ENCODE measurements at regions not wholly inside any gene's neighbourhood (a gene's known extent, or its start where the extent isn't known, plus 50 kb on each side); places are given as distances from the start of the nearest gene placed in this dataset.

- DNase-seq (no peak), ATAC-seq (peak in 1 of 8 donors; percentile 42)
- H3K27me3 ChIP-seq = no peaks in the 10 kb centered on the region
- peaks cover 0 to 11% (median 0%) of the 10 kb centered on the region in 9 donors for H3K4me1 ChIP-seq
- no peak for TF ChIP-seq CTCF (IDR thresholded peaks at IDR 0.05)
- 48 to 53% methylated on average over 2 of the region's 2 CpGs for WGBS, 2 donors
- no peak overlapping the region for H3K4me3 ChIP-seq
- no peak overlapping the region for H3K27ac ChIP-seq
- intact Hi-C loops (cut with DNase I) = no loop called here
- H3K36me3 ChIP-seq = no peaks in the 10 kb centered on the region
- peaks cover 0 to 33% (median 18%) of the 10 kb centered on the region in 11 donors for H3K9me3 ChIP-seq
These were observed 202.2 kb upstream of the CDYL start for GRCh38 chr6:4574007-4574406.

GRCh38 chr6:4571011-4571410, 205.2 kb upstream of the CDYL start:
- peaks cover 0 to 33% (median 18%) of the 10 kb centered on the region in 11 donors for H3K9me3 ChIP-seq
- no peak for TF ChIP-seq CTCF (IDR thresholded peaks at IDR 0.05)
- no peaks in the 10 kb centered on the region for H3K27me3 ChIP-seq
- ATAC-seq (no peak), DNase-seq (no peak)
- intact Hi-C loops (cut with DNase I) = no loop called here
- no peak overlapping the region for H3K4me3 ChIP-seq
- no peaks in the 10 kb centered on the region for H3K36me3 ChIP-seq
- no peaks in the 10 kb centered on the region for H3K4me1 ChIP-seq
- no peak overlapping the region for H3K27ac ChIP-seq
- WGBS, 2 donors = 97 to 99% methylated on average over 2 of the region's 2 CpGs

GRCh38 chr6:4568138-4568537, 208.1 kb upstream of the CDYL start:
- Histone ChIP-seq H3K4me1 (no peaks in the 10 kb centered on the region), H3K36me3 (no peaks in the 10 kb centered on the region), H3K27ac (no peak overlapping the region), H3K9me3 (peaks cover 0 to 33% (median 18%) of the 10 kb centered on the region in 11 donors), H3K27me3 (no peaks in the 10 kb centered on the region), H3K4me3 (no peak overlapping the region)
- intact Hi-C loops (cut with DNase I) = no loop called here
- no peak for TF ChIP-seq CTCF (IDR thresholded peaks at IDR 0.05)
- no peak for ATAC-seq
- 78 to 85% methylated on average over 5 of the region's 5 CpGs for WGBS, 2 donors
- no peak for DNase-seq

GRCh38 chr6:4567141-4567540, 209.1 kb upstream of the CDYL start:
- ATAC-seq (no peak), DNase-seq (no peak)
- no peak overlapping the region for H3K27ac ChIP-seq
- no peaks in the 10 kb centered on the region for H3K4me1 ChIP-seq
- intact Hi-C loops (cut with DNase I) = no loop called here
- H3K36me3 ChIP-seq = no peaks in the 10 kb centered on the region
- H3K9me3 ChIP-seq = peaks cover 0 to 29% (median 18%) of the 10 kb centered on the region in 11 donors
- H3K27me3 ChIP-seq = no peaks in the 10 kb centered on the region
- TF ChIP-seq CTCF (IDR thresholded peaks at IDR 0.05) = no peak
- no peak overlapping the region for H3K4me3 ChIP-seq
- 71 to 76% methylated on average over 3 of the region's 3 CpGs for WGBS, 2 donors

Data from heart right ventricle (tissue), 16 donors.